ENCODE measurements at regions not wholly inside any gene's neighbourhood (a gene's known extent, or its start where the extent isn't known, plus 50 kb on each side); places are given as distances from the start of the nearest gene placed in this dataset.
"Not testable (repeated sequence)": the region's sequence is repeated elsewhere in the genome, so short reads cannot be mapped to it uniquely, and the experiment has no call there.

GRCh38 chr7:65770473-65771225, 102.2 kb upstream of the VKORC1L1 start:
- not testable (repeated sequence) for TF ChIP-seq CTCF (IDR thresholded peaks at IDR 0.05 in 2 of 3, conservative IDR thresholded peaks at IDR 0.05 in 1 of 3; ENCODE audit: insufficient read depth in 2 of 3, low read depth in 1 of 3, low read length in 3 of 3); ZNF143 (CRISPR knock-in tag; IDR thresholded peaks at IDR 0.05); ZNF24 (IDR thresholded peaks at IDR 0.05); ZKSCAN8 (CRISPR knock-in tag; IDR thresholded peaks at IDR 0.05); REST (IDR thresholded peaks at IDR 0.05; ENCODE audit: borderline replicate concordance); REST (CRISPR knock-in tag; IDR thresholded peaks at IDR 0.05; ENCODE audit: low read depth); PHF20 (IDR thresholded peaks at IDR 0.05; ENCODE audit: partially characterized antibody); CBX5 (IDR thresholded peaks at IDR 0.05; ENCODE audit: borderline replicate concordance, low read depth); FOXP4 (CRISPR knock-in tag; IDR thresholded peaks at IDR 0.05; ENCODE audit: borderline replicate concordance); PRPF4 (IDR thresholded peaks at IDR 0.05; ENCODE audit: insufficient read depth, low read depth, low read length, poor library complexity, severe bottlenecking); PREB (CRISPR knock-in tag; IDR thresholded peaks at IDR 0.05); ZC3H11A (IDR thresholded peaks at IDR 0.05; ENCODE audit: low read depth, low read length)
- TF ChIP-seq SIN3A (IDR thresholded peaks at IDR 0.05; ENCODE audit: borderline replicate concordance in 2 of 2, control insufficient read depth in 1 of 2, low read depth in 2 of 2, low read length in 2 of 2) = peak in 1 of 2 experiments; percentile 57; a peak in 1 of 4 replicates
- TF ChIP-seq MLX (CRISPR knock-in tag; conservative IDR thresholded peaks at IDR 0.05) = 0 out of 4 replicates have a peak, but pooled peaks of 1 of the 2 experiments have one; percentile 50
- TF ChIP-seq POLR2AphosphoS5 (IDR thresholded peaks at IDR 0.05; ENCODE audit: control insufficient read depth, insufficient read depth, low read depth, low read length) = peak; percentile 71

Data from K562 (cell line).